CD4-positive, alpha-beta memory T cell (primary cell): ENCODE measurements at regions not wholly inside any gene's neighbourhood (a gene's known extent, or its start where the extent isn't known, plus 50 kb on each side); places are given as distances from the start of the nearest gene placed in this dataset.

Experiments used
- CTCF ChIA-PET: fragments of 350-600 bp; sonication (Branson Sonifier 250); formaldehyde crosslinking; loops from one replicate; lab custom pipeline; 2021; ENCODE audit warnings: inconsistent platforms; ENCODE audit not compliant: partially characterized antibody; lab: Charles Lee
- POLR2A ChIA-PET: fragments of 350-600 bp; sonication (Branson Sonifier 250); formaldehyde crosslinking; loops from one replicate; lab custom pipeline; 2021; ENCODE audit not compliant: partially characterized antibody; lab: Charles Lee
- DNase-seq, 5 donors: peaks; one replicate each; pipeline versions ENCODE4 v3.0.0 to v3.0.0-alpha.2; 2020 to 2022; ENCODE audit warnings: mixed read lengths in 1 of 5
- H3K27ac ChIP-seq: one replicate; pipeline ENCODE4 v1.7.0; 2013; ENCODE audit warnings: low read depth, low read length
- H3K27me3 ChIP-seq: 2 replicates; pipeline ENCODE4 v1.7.0; 2013; ENCODE audit warnings: mild to moderate bottlenecking, low read length, moderate library complexity; ENCODE audit not compliant: insufficient read depth
- H3K36me3 ChIP-seq: 2 replicates; pipeline ENCODE4 v1.7.0; 2013; ENCODE audit warnings: mild to moderate bottlenecking, low read length, moderate library complexity; ENCODE audit not compliant: insufficient read depth
- H3K4me1 ChIP-seq: 2 replicates; pipeline ENCODE4 v1.7.0; 2013; ENCODE audit warnings: mild to moderate bottlenecking, low read length, moderate library complexity; ENCODE audit not compliant: insufficient read depth
- H3K4me3 ChIP-seq, 2 donors: one replicate each; pipeline ENCODE4 v1.7.0; 2013; ENCODE audit warnings: low read length in 2 of 2, mild to moderate bottlenecking in 1 of 2
- H3K9me3 ChIP-seq, 2 donors: one replicate each; pipeline ENCODE4 v1.7.0; 2013; ENCODE audit warnings: low read length in 2 of 2, control low read depth in 1 of 2; ENCODE audit not compliant: control insufficient read depth in 1 of 2
- H3K27ac Mint-ChIP-seq, 7 donors: one replicate each; pipeline ENCODE4 v1.8.0; 2020 to 2021; ENCODE audit warnings: mixed read lengths in 7 of 7, mild to moderate bottlenecking in 6 of 7, inconsistent platforms in 3 of 7, moderate library complexity in 3 of 7
- H3K27me3 Mint-ChIP-seq, 2 donors: one replicate each; pipeline ENCODE4 v1.8.0; 2020 to 2021; ENCODE audit warnings: mixed read lengths in 2 of 2
- H3K36me3 Mint-ChIP-seq, 2 donors: one replicate each; pipeline ENCODE4 v1.8.0; 2020 to 2021; ENCODE audit warnings: mixed read lengths in 2 of 2, inconsistent platforms in 1 of 2, mild to moderate bottlenecking in 1 of 2
- H3K4me1 Mint-ChIP-seq, 4 donors: one replicate each; pipeline ENCODE4 v1.8.0; 2020 to 2021; ENCODE audit warnings: mixed read lengths in 4 of 4, mild to moderate bottlenecking in 1 of 4
- H3K4me3 Mint-ChIP-seq, 8 donors: one replicate each; pipeline ENCODE4 v1.8.0; 2020 to 2021; ENCODE audit warnings: mixed read lengths in 8 of 8, mild to moderate bottlenecking in 7 of 8, moderate library complexity in 6 of 8, inconsistent platforms in 3 of 8
- H3K9me3 Mint-ChIP-seq, 8 donors: one replicate each; pipeline ENCODE4 v1.8.0; 2020 to 2021; ENCODE audit warnings: mixed read lengths in 8 of 8, mild to moderate bottlenecking in 5 of 8, inconsistent platforms in 3 of 8, moderate library complexity in 1 of 8
- intact Hi-C: fragments of 100-400 bp; cut with micrococcal nuclease; formaldehyde crosslinking; loops from one replicate; pipeline ENCODE4 v1.15.1; 2023

GRCh38 chr4:126221717-126222340, 907.1 kb downstream of the FAT4 start:
- H3K4me3 ChIP-seq: no peak overlapping the region
- Mint-ChIP-seq H3K4me1 (no peaks in the 10 kb centered on the region), H3K36me3 (no peaks in the 10 kb centered on the region), H3K9me3 (peaks cover 0 to 6% (median 4%) of the 10 kb centered on the region in 8 donors), H3K27me3 (no peaks in the 10 kb centered on the region), H3K4me3 (no peak overlapping the region), H3K27ac (no peak overlapping the region)
- no peaks in the 10 kb centered on the region for H3K9me3 ChIP-seq
- ChIA-PET CTCF (no interaction called here), POLR2A (no interaction called here)
- DNase-seq: no peak
- H3K27me3 ChIP-seq: no peaks in the 10 kb centered on the region
- H3K4me1 ChIP-seq: no peaks in the 10 kb centered on the region
- intact Hi-C loops: no loop called here
- no peaks in the 10 kb centered on the region for H3K36me3 ChIP-seq
- H3K27ac ChIP-seq: no peak overlapping the region

GRCh38 chr4:126223784-126224407, 909.1 kb downstream of the FAT4 start:
- H3K36me3 Mint-ChIP-seq: no peaks in the 10 kb centered on the region
- Histone ChIP-seq H3K27ac (no peak overlapping the region), H3K4me1 (no peaks in the 10 kb centered on the region), H3K27me3 (no peaks in the 10 kb centered on the region), H3K36me3 (no peaks in the 10 kb centered on the region), H3K4me3 (no peak overlapping the region), H3K9me3 (no peaks in the 10 kb centered on the region)
- DNase-seq: no peak
- H3K27me3 Mint-ChIP-seq: no peaks in the 10 kb centered on the region
- intact Hi-C loops: no loop called here
- H3K4me1 Mint-ChIP-seq: no peaks in the 10 kb centered on the region
- POLR2A ChIA-PET: no interaction called here
- no peak overlapping the region for H3K27ac Mint-ChIP-seq
- CTCF ChIA-PET: no interaction called here
- no peak overlapping the region for H3K4me3 Mint-ChIP-seq
- H3K9me3 Mint-ChIP-seq: peaks cover 0 to 5% (median 3%) of the 10 kb centered on the region in 8 donors

GRCh38 chr4:126227428-126227827, 912.7 kb downstream of the FAT4 start:
- H3K36me3 Mint-ChIP-seq: no peaks in the 10 kb centered on the region

GRCh38 chr4:126230269-126230668, 915.5 kb downstream of the FAT4 start:
- H3K36me3 ChIP-seq: no peaks in the 10 kb centered on the region
- CTCF ChIA-PET: no interaction called here
- no peaks in the 10 kb centered on the region for H3K4me1 Mint-ChIP-seq
- no peaks in the 10 kb centered on the region for H3K36me3 Mint-ChIP-seq
- H3K4me3 ChIP-seq: no peak overlapping the region
- H3K27ac ChIP-seq: no peak overlapping the region
- no peak for DNase-seq
- no peaks in the 10 kb centered on the region for H3K4me1 ChIP-seq
- H3K9me3 Mint-ChIP-seq: peaks cover 0 to 14% (median 5%) of the 10 kb centered on the region in 8 donors
- intact Hi-C loops: no loop called here
- H3K27me3 ChIP-seq: no peaks in the 10 kb centered on the region
- POLR2A ChIA-PET: no interaction called here
- H3K27me3 Mint-ChIP-seq: no peaks in the 10 kb centered on the region
- H3K9me3 ChIP-seq: no peaks in the 10 kb centered on the region
- H3K4me3 Mint-ChIP-seq: no peak overlapping the region
- no peak overlapping the region for H3K27ac Mint-ChIP-seq

More at GRCh38 chr4:126227428-126227827, 912.7 kb downstream of the FAT4 start:
- POLR2A ChIA-PET: no interaction called here
- Histone ChIP-seq H3K4me3 (no peak overlapping the region), H3K9me3 (no peaks in the 10 kb centered on the region), H3K36me3 (no peaks in the 10 kb centered on the region), H3K4me1 (no peaks in the 10 kb centered on the region), H3K27ac (no peak overlapping the region), H3K27me3 (no peaks in the 10 kb centered on the region)
- H3K27me3 Mint-ChIP-seq: no peaks in the 10 kb centered on the region
- no peak overlapping the region for H3K4me3 Mint-ChIP-seq
- intact Hi-C loops: no loop called here
- CTCF ChIA-PET: no interaction called here
- H3K27ac Mint-ChIP-seq: peak overlapping the region in 1 of 7 donors; percentile 53
- H3K4me1 Mint-ChIP-seq: no peaks in the 10 kb centered on the region
- DNase-seq: no peak
- peaks cover 0 to 10% (median 4%) of the 10 kb centered on the region in 8 donors for H3K9me3 Mint-ChIP-seq

GRCh38 chr4:126233483-126233882, 918.7 kb downstream of the FAT4 start:
- Histone ChIP-seq H3K36me3 (no peaks in the 10 kb centered on the region), H3K9me3 (no peaks in the 10 kb centered on the region), H3K27ac (no peak overlapping the region), H3K4me3 (no peak overlapping the region), H3K27me3 (no peaks in the 10 kb centered on the region), H3K4me1 (no peaks in the 10 kb centered on the region)
- H3K4me1 Mint-ChIP-seq: no peaks in the 10 kb centered on the region
- H3K9me3 Mint-ChIP-seq: peaks cover 0 to 25% (median 14%) of the 10 kb centered on the region in 8 donors
- POLR2A ChIA-PET: no interaction called here
- H3K27ac Mint-ChIP-seq: no peak overlapping the region
- CTCF ChIA-PET: no interaction called here
- H3K4me3 Mint-ChIP-seq: no peak overlapping the region
- no peaks in the 10 kb centered on the region for H3K27me3 Mint-ChIP-seq
- DNase-seq: no peak
- H3K36me3 Mint-ChIP-seq: no peaks in the 10 kb centered on the region
- intact Hi-C loops: no loop called here

- H3K27ac Mint-ChIP-seq: no peak overlapping the region
- CTCF ChIA-PET: no interaction called here
- no peaks in the 10 kb centered on the region for H3K27me3 Mint-ChIP-seq
- H3K9me3 Mint-ChIP-seq: peaks cover 0 to 24% (median 15%) of the 10 kb centered on the region in 8 donors
- Histone ChIP-seq H3K4me1 (no peaks in the 10 kb centered on the region), H3K27ac (no peak overlapping the region), H3K9me3 (no peaks in the 10 kb centered on the region), H3K4me3 (no peak overlapping the region), H3K27me3 (no peaks in the 10 kb centered on the region), H3K36me3 (no peaks in the 10 kb centered on the region)
- no peak for DNase-seq
- H3K4me1 Mint-ChIP-seq: no peaks in the 10 kb centered on the region
- intact Hi-C loops: no loop called here
- no peak overlapping the region for H3K4me3 Mint-ChIP-seq
- POLR2A ChIA-PET: no interaction called here
- no peaks in the 10 kb centered on the region for H3K36me3 Mint-ChIP-seq
Measured at GRCh38 chr4:126238013-126238412, 923.3 kb downstream of the FAT4 start.

GRCh38 chr4:126241634-126242033, 926.9 kb downstream of the FAT4 start:
- no peak overlapping the region for H3K4me3 Mint-ChIP-seq
- ChIA-PET POLR2A (no interaction called here), CTCF (no interaction called here)

More at GRCh38 chr4:126241634-126242033, 926.9 kb downstream of the FAT4 start:
- H3K4me1 Mint-ChIP-seq: no peaks in the 10 kb centered on the region
- intact Hi-C loops: no loop called here
- no peaks in the 10 kb centered on the region for H3K27me3 ChIP-seq
- H3K4me3 ChIP-seq: no peak overlapping the region
- peaks cover 0 to 3% of the 10 kb centered on the region in 2 donors for H3K9me3 ChIP-seq
- H3K27ac ChIP-seq: no peak overlapping the region
- no peak for DNase-seq
- H3K4me1 ChIP-seq: no peaks in the 10 kb centered on the region
- no peaks in the 10 kb centered on the region for H3K27me3 Mint-ChIP-seq
- H3K36me3 Mint-ChIP-seq: no peaks in the 10 kb centered on the region
- H3K9me3 Mint-ChIP-seq: peaks cover 2 to 22% (median 6%) of the 10 kb centered on the region in 8 donors
- no peaks in the 10 kb centered on the region for H3K36me3 ChIP-seq
- H3K27ac Mint-ChIP-seq: no peak overlapping the region
